ENCODE measurements at regions not wholly inside any gene's neighbourhood (a gene's known extent, or its start where the extent isn't known, plus 50 kb on each side); places are given as distances from the start of the nearest gene placed in this dataset.

DNA sequence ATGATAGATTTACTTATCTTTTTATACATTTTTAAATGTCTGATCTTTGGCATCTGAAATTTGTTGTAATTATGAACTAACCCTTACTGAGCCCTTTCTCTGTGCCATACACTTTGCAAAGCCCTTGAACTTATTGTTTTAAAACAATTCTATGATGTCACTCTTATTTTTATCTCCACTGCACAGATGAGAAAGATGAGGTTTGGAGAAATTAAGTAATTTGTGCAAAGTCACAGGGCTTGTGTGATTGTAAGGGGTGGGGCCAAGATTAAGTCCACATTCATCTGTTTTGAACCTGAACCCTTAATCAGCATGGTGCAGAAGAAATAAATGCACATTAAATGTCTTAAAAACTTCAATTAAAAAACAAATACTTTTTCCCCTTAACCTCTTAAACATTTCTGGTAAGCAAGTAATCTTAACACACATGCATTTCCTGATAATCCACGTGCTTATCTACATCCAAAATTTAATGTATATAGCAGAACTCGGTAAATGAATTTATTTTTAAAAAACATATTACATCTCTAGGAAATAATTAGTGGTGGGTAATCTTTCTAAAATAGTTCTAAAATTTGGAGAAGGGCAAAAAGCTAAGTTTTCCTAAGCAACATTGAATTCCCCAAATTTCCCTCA lies 189.8 kb upstream of the TBC1D5 start:
- H3K27ac ChIP-seq = no peak overlapping the region
- DNase-seq (ENCODE audit: low read depth, low spot score) = no peak

DNA sequence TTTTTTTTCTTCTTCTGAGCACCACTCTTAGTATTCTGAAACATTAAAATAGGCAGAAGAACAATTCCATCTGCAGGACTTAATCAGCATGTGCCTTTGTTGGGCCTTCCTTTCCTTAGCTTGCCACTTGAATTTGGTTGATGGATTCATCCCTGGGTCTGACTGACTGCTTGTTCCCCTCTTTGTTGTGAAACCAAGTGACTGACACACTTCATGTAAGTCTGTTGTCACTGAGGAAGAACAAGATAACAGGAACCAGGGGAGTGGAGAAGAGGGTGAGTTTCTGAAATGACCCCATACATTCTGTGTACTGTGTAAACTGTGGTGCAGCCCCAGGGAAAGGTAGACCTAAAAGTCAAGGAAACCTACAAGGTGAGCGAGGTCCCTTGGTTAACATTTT lies 188.7 kb upstream of the TBC1D5 start:
- no peak overlapping the region for H3K27ac ChIP-seq
- DNase-seq (ENCODE audit: low read depth, low spot score) = no peak

DNA sequence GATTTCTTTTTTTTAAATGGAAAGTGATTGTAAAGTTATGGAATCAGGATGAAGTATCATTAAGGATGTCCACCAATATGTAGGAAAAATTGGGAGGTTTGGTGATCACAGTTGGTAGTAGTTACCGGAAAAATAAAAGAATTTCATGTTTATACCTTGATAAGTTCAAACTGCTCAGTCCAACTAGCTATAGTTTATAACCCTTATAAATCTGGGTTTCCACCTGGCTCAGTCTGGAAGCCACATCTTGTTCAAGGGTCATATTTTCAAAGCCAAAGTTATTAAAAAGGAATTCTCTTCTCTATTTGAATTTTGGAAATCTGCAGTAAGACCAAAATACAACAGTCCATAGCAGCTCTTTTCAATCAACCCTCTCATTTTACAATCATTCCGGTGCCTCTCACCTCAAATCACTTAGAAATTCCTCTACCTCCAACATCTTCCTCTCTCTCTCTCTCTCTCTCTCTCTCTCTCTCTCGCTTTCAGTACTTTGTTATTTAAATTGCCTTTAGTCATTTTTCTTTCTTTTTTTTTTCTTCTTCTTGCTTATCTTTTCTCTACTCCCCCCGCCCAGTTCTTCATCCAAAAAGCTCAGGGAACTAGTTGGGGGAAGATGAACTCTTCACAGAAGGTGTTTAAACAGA lies 186.2 kb upstream of the TBC1D5 start:
- no peak overlapping the region for H3K27ac ChIP-seq

DNA sequence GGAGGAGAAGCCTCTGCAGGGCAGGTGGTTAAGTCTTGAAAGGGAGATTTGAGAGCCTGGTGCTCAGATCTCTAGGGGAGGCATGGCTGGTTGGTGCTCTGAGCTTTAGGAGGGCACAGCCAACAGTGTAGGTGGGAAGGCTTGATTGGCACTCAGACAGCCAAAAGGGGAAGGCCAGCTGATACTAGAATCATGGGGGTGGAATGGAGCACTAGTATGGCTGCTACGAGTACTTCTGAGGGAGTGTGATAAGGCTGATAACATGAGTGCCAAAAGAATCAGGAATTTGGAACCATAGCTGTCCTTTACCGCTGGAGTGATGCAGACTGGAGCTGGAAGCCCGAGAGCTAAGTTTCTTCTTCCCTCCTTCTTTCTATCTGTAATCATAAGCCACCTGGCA lies 184.6 kb upstream of the TBC1D5 start:
- DNase-seq (ENCODE audit: low read depth, low spot score) = no peak
- no peak overlapping the region for H3K27ac ChIP-seq

More for the DNA sequence above, 186.2 kb upstream of the TBC1D5 start:
- no peak for DNase-seq (ENCODE audit: low read depth, low spot score)

DNA sequence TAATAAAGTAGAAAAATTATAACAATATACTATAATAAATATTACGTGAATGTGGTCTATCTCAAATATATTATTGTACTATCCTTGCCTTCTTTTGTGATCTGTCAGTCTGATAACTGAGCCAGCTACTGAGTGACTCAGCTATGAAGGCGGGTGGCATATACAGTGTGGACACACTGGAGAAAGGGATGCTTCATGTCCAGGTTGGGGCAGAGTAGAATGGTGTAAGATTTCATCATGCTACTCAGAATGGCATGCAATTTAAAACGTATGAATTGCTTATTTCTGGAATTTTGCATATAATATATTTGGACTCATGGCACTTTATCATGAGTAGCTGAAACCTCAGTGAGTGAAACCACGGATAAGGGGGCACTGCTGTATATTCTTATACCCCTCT lies 172.9 kb upstream of the TBC1D5 start:
- peak; percentile 3 for DNase-seq (ENCODE audit: low read depth, low spot score)
- H3K27ac ChIP-seq = peak overlapping the region; percentile 21

DNA sequence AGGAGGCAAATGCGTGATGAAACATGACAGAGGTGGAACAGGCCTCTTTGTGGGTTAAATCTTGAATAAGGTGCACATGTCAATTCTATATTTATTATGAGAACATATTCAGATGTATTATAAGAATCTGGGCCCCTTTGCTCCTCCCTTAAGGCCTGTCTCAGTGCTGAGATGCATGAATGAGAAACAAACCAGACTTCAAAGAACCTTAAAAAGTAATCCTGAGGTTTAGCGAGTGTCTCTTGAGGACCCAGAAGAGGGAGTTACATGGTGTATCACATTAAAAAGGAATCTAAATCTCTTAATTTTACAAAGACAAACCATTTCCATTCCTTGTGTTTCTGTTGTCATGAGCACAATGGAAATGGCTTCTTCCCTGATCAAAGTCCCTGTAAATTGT lies 170.9 kb upstream of the TBC1D5 start:
- no peak for DNase-seq (ENCODE audit: low read depth, low spot score)
- H3K27ac ChIP-seq = no peak overlapping the region

DNA sequence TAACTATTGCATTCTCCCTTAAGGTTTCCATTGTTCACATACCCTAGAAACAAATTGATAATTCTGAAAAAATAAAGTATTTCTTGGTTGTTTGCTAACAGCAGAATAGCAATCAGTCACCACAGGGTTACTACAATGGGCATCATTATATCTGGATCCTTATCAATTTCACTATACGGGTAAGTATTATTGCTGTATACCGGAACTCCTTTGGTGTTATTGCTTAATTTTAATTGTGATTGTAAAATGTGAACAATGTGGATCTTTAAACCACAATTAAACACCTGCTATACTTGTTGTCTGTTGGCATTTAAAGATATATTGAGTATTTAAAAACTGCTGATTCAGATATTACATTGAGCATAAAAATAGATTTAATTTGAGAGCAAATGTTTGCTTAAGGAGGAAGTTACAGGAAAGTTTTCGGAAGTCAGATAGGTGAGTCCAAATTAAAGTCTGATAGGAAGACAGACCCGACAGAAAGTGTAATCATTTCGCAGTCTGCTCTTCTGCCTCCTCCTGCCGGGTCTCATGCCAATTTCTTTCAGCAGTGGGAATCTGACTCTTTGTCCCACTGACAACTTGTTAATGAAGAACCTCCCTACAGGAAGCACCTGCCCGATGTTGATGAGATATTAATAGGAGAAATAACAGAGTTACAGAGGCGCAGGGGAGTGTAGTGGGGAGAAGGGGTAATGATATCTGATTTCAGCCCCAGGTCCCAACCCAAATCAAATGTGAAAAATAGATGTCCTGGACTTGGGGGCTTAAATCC lies 169.7 kb upstream of the TBC1D5 start:
- no peak overlapping the region for H3K27ac ChIP-seq
- no peak for DNase-seq (ENCODE audit: low read depth, low spot score)

DNA sequence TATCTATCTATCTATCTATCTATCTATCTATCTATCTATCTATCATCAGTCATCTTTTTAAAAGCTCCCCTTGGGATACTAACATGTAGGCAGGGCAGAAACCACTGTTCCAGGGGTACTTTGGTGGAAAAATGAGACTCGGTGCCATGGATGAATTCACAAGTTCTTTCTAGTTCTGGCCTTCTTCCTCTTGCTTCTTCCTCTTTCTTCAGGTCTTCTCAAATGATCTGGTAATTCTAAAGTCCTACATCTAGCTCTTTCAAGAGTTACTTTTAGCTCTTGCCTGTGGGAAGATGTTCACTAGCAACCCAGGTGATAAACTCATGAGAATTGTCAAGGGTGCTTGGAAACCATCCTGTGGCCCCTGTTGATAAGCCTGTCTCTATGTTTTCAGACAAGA lies 168.5 kb upstream of the TBC1D5 start:
- DNase-seq (ENCODE audit: low read depth, low spot score) = no peak
- no peak overlapping the region for H3K27ac ChIP-seq

DNA sequence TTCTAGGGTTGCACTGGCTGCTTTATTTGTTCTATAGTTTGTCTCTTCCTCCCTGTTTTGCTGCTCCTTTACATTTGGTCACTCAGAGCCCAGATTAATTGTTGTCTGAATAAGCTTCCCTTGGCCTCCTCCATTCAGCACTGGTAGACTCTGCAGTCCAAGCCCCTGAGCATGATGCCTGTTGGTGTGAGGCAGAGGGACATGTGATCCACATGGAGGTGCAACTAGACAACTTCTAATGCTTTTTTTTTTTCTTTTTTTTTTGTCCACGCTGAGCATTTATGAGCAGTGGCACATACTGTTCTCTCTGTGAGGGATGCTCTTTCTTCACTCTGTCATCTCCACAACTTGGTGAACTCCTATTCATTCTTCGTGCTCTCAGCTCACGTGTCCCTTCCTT lies 167.3 kb upstream of the TBC1D5 start:
- no peak for DNase-seq (ENCODE audit: low read depth, low spot score)
- no peak overlapping the region for H3K27ac ChIP-seq

DNA sequence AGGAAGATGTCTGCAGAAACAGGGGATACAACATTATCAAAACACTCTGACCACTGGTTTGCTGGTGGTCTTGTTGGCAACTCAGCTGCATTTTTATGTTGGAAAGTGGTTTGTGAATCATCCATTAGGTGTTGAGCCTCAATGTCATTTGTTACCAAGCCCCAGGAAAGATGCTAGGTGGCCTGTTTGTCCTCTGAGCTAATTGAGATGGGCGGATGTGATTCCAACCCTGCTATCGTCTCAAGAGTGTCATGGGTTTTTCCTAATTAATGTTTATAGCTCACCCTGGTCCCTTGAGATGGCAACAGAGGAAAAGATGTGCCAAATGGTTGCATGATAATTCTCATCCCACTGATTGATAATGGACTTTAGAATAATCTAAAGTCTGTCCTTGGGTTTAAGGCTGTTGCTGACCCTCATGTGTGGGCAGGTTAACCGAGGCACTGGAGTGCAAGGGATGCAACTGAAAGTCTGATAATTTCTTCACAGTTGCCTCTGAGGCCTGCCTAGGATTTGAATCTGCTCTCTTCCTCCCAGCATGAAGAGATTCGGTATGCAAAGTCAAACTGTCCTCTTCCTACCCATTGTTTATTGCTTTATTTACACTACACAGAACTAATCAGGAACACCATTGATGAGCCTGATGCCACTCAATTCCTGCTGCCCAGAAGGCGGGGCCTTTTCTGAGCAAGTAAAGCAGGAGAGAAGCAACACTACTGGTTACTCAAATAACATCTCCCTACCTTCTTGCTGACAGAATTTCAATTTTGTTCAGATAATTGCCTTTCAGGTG lies 166.2 kb upstream of the TBC1D5 start:
- no peak overlapping the region for H3K27ac ChIP-seq
- DNase-seq (ENCODE audit: low read depth, low spot score) = no peak

DNA sequence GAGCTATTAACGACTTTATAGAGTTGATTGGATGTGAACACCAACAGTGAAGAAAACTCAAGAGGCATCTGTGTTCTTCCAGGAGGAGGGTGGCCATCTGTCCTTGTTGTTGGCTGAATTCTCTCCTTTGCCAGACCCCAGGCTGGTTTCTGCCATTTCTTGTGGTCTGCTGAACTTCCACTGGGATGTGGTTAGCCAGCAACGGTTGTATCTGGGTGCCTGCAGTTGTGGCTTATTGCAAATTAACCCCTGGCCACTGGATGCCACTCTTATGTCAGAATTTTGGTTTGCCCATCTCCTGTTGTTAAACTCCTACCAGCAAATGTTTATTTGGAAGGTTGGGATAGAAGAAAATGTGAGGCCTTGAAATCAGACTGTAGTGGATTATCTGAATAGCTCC lies 163.6 kb upstream of the TBC1D5 start:
- no peak overlapping the region for H3K27ac ChIP-seq
- DNase-seq (ENCODE audit: low read depth, low spot score) = no peak

DNA sequence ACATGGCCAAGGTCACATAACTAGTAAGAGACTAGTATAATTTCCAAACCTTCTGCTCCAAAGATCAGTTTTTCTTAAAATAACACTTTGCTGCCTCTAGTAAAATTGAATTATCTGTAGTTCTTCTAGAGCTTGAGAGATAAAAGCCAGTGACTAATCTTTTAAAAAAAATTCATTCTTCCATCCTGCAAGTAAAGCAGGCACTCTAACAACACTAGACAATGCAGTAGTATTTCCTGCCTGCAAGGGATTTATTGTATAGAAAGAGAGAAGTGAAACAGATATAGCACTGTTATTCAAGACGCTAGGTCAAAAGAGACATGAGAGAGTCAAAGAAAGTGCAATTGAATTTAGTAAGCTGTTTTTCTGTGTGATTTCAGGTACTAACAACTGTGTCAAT lies 159.5 kb upstream of the TBC1D5 start:
- no peak overlapping the region for H3K27ac ChIP-seq
- no peak for DNase-seq (ENCODE audit: low read depth, low spot score)

DNA sequence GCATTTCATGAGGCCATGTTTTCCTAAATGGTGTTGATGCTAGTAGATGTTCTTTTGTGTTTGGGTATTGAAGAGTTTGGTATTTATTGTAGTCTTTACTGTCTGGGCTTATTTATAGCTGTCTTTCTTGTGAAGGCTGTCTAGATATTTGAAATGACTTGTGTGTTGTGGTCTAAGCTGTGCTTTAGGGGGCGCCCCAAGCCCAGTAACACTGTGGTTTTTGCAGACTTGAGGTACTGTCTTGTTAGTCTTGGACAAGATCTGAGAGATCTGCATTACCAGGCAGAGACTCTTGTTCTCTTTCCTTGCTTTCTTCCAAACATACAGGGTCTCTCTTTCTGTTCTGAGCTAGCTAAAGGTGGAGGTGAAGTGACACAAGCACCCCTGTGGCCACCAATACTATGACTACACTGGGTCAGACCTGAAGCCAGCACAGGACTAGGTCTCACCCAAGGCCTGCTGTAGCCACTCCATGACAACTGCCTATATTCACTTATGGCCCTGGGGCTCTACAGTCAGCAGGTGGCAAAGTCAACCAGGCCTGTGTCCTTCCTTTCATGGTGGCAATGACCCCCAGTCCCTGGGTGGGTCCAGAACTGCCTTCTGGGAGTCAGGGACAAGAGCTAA lies 152.1 kb upstream of the TBC1D5 start:
- peak; percentile 10 for DNase-seq (ENCODE audit: low read depth, low spot score)
- no peak overlapping the region for H3K27ac ChIP-seq

DNA sequence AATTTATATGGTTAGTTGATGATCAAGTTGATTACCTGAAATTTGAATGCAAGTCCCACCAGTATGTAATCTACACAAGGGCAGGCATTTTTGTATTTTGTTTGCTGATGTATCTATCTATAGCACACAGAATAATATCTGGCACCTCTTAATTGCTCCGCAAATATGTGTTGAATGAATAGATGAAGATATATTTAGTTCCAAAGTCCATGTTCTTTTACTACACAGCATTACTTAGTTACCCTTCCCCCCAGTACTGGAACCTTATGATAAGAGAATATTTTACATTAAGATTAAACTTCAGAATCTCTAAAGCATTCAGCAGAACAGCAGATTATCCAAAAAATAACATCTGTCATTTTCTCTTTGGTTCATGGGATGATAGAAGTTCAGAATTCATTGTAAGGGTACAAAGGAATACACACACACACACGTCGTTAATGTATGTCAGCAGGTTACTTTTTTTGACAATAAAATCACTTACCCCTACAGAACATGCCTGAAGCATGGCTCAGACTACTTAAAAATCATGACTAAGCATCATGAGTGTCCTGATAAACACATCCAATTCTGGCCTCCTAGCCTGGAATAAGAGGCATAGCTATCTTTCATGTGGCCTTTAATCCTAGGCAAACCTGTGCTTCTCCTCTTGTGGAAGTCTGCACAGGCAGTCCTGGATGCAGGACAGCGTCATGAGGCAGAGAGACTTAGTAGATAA lies 148.9 kb upstream of the TBC1D5 start:
- no peak overlapping the region for H3K27ac ChIP-seq
- DNase-seq (ENCODE audit: low read depth, low spot score) = peak; percentile 20

DNA sequence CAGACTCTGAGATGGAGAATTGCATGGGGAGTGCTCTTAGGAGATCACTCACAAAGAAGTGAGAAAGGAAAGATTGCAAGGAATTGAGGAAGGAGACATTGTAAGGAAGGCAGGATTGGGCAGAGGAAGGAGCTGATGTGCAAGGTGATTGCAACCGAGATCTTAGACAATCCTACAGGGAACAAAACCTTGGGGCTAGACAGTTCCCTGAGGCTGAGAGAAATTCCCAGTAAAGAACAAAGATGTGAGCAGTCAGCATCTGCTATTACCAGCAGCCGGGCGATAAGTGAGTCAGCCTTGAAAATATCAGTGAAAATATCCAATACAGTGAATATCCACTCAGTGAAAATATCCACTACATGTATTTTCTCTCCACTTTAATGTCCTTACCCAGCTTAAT lies 143.6 kb upstream of the TBC1D5 start:
- DNase-seq (ENCODE audit: low read depth, low spot score) = no peak
- no peak overlapping the region for H3K27ac ChIP-seq

DNA sequence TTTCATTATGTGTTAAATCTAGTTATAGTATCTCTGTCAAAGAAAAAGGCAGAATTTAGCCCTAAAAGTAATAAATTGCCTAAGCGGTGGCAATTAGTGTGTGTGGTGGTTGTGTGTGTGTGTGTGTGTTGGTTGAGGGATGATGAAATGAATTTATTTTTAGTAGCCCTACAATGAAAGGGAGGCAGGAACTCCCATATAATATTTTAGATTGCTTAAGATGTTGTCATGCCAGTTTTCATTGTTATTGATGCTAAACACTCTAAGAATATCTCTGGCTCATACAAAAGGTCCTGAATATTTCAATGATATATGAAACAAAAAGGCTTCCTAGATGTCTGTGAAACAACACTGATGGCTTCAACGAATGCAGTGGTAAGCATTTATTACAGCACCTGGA lies 140.6 kb upstream of the TBC1D5 start:
- DNase-seq (ENCODE audit: low read depth, low spot score) = no peak

DNA sequence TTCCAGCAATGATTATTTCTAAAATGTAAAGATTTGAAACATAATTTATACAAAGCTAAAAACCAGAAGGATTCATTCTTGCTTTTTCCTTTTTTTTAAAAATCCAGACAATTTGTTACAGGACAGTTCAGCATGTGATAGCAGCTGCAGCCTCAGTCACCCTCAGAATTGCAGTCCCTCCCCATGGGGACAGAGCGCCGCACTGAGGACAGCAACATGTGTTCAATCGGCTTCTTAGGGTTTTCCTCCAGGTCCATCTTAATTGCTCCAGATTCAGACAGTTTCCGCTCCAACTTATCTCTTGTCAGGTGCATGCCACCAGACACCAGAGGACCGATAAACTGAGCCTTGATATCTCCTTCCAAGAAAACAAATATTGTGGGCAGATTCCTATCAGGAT lies 134.9 kb upstream of the TBC1D5 start:
- no peak for DNase-seq (ENCODE audit: low read depth, low spot score)
- H3K27ac ChIP-seq = no peak overlapping the region

More for the DNA sequence above, 140.6 kb upstream of the TBC1D5 start:
- no peak overlapping the region for H3K27ac ChIP-seq

DNA sequence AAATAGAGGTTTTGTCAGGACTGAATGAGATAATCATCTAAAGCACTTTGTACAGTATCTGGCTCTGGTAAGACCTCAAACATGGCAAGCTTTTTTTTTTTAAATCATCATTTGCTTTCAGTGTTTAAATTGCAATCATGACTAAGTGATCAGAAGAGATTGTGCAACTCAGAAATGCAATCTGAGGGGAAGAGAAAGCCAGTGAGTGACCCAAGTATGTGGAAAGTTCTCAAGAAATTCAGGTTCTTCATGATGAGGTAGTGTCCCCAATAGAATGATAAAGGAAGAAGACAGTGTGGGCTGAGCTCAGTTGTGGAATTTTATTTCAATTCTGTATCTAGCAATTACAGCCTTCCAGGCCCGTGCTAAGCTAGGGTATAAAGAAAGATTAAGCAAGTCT lies 132.2 kb upstream of the TBC1D5 start:
- H3K27ac ChIP-seq = no peak overlapping the region
- DNase-seq (ENCODE audit: low read depth, low spot score) = no peak

DNA sequence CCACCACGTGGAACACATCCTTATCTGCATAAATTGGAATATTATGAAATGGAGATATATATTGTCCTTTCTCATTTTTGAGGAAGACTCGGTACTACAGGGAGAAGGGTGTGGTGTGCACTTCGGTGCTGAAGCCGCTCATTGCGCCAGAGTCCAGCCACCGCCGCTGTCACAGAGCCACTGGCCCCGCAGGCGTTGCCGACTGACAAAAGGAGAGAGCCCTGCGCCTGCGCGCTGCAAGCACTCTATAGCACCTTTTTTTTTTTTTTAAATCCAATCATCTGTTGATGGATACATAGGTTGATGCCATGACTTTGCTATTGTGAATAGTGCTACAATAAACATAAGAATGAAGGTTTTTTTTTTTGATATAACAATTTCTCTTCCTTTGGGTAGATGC lies 130.0 kb upstream of the TBC1D5 start:
- DNase-seq (ENCODE audit: low read depth, low spot score) = no peak
- H3K27ac ChIP-seq = no peak overlapping the region

DNA sequence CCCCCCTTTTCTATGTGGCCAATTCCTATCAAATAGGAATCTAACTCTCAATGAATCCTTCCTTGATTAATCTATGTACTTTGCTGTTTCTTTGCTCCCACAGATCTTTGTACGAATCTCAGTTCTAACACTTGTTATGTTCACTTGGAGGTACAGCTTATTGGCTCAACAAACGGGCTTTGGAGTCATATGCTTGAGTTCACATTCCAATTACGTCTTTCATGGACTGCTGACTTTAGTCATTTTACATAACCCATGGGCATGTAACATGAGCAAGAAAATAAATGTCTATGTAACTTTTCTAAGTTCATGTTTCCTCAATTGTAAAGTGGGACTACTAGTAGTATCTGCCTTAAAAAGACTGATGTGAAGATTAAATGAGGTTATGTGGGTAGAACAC lies 123.2 kb upstream of the TBC1D5 start:
- H3K27ac ChIP-seq = no peak overlapping the region
- DNase-seq (ENCODE audit: low read depth, low spot score) = no peak
